MM.1S (cell line): ENCODE measurements at regions not wholly inside any gene's neighbourhood (a gene's known extent, or its start where the extent isn't known, plus 50 kb on each side); places are given as distances from the start of the nearest gene placed in this dataset.

Experiments
- DNase-seq: peaks from one replicate; pipeline ENCODE4 v3.0.0-alpha.2; 2015
- H2AFZ ChIP-seq: fragments of 300-600 bp; sonication (generic); 2 replicates; pipeline ENCODE4 v1.6.0; 2016; ENCODE audit warnings: antibody characterized with exemption, low read length
- H3F3A ChIP-seq: fragments of 300-600 bp; sonication (generic); 2 replicates; pipeline ENCODE4 v1.6.1; 2016; ENCODE audit warnings: mild to moderate bottlenecking, antibody characterized with exemption, low read length, moderate library complexity, mixed read lengths; ENCODE audit not compliant: insufficient read depth
- H3K27ac ChIP-seq: fragments of 300-600 bp; sonication (generic); 2 replicates; pipeline ENCODE4 v1.5.1; 2016; ENCODE audit warnings: mild to moderate bottlenecking, low read length
- H3K27me3 ChIP-seq: fragments of 300-600 bp; sonication (generic); replicated peaks from 2 replicates; pipeline ENCODE4 v1.6.0; 2016; ENCODE audit warnings: low read length; ENCODE audit not compliant: insufficient read depth
- H3K36me3 ChIP-seq: fragments of 300-600 bp; sonication (generic); replicated peaks from 2 replicates; pipeline ENCODE4 v1.6.1; 2016; ENCODE audit warnings: mild to moderate bottlenecking, low read length, mixed read lengths; ENCODE audit not compliant: insufficient read depth
- H3K4me1 ChIP-seq: fragments of 300-600 bp; sonication (generic); 2 replicates; pipeline ENCODE4 v1.6.1; 2016; ENCODE audit warnings: low read length, mixed read lengths
- H3K4me2 ChIP-seq: fragments of 300-600 bp; sonication (generic); 2 replicates; pipeline ENCODE4 v1.6.0; 2016; ENCODE audit warnings: low read depth, low read length
- H3K4me3 ChIP-seq: fragments of 300-600 bp; sonication (generic); 2 replicates; pipeline ENCODE4 v1.5.1; 2016; ENCODE audit warnings: low read length, mixed read lengths
- H3K79me2 ChIP-seq: fragments of 300-600 bp; sonication (generic); 2 replicates; pipeline ENCODE4 v1.6.1; 2016; ENCODE audit warnings: mixed run types, low read length, mixed read lengths
- H3K9ac ChIP-seq: fragments of 300-600 bp; sonication (generic); 2 replicates; pipeline ENCODE4 v1.6.1; 2016; ENCODE audit warnings: low read length, mixed read lengths
- H3K9me2 ChIP-seq: fragments of 300-600 bp; sonication (generic); replicated peaks from 2 replicates; pipeline ENCODE4 v1.6.1; 2016; ENCODE audit warnings: mild to moderate bottlenecking, low read length, mixed read lengths; ENCODE audit not compliant: insufficient read depth
- H3K9me3 ChIP-seq: fragments of 300-600 bp; sonication (generic); replicated peaks from 2 replicates; pipeline ENCODE4 v1.6.1; 2016; ENCODE audit warnings: mild to moderate bottlenecking, low read length, mixed read lengths; ENCODE audit not compliant: insufficient read depth
- H4K20me1 ChIP-seq: fragments of 300-600 bp; sonication (generic); 2 replicates; pipeline ENCODE4 v1.6.1; 2016; ENCODE audit warnings: mild to moderate bottlenecking, low read length, moderate library complexity, mixed read lengths; ENCODE audit not compliant: insufficient read depth
- EZH2 ChIP-seq: fragments of 300-600 bp; sonication (generic); optimal IDR thresholded peaks from 2 replicates; pipeline ENCODE3; 2017; ENCODE audit warnings: low read depth, mild to moderate bottlenecking, antibody characterized with exemption, low read length, mixed read lengths
- EZH2phosphoT487 ChIP-seq: fragments of 300-600 bp; sonication (generic); IDR thresholded peaks from 2 replicates; pipeline ENCODE4 v1.6.1; 2018; ENCODE audit warnings: antibody characterized with exemption, low read length
- TF ChIP-seq, protein P1 (sequence below): fragments of 300-600 bp; sonication (generic); IDR thresholded peaks from 2 replicates; pipeline ENCODE4 v1.5.1; 2016; ENCODE audit warnings: antibody characterized with exemption, low read length, mixed read lengths

DNA sequence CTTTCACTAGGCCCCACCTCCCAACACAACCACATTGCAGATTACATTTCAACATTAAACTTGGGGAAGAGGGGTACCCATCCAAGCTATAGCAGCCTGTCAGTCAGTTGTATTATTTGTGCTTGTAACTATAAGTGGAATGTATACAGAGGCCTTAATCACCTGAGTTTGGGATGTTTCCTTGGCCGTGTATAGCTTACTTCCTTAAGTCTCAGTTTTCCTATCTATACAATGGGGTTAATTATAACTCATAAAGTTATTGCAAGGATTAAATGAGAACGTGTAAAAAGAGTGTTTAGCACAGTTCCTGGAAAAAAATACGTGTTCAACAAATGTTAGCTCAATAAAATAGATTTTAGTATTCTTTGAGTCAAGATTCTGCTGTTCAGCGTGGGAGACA is 165.5 kb upstream of the FAM20A start:
- no peaks in the 10 kb centered on the region; the same call in 1 of the 2 replicates for H3K4me1 ChIP-seq
- no peaks in the 10 kb centered on the region; the same call in 1 of the 2 replicates for H3F3A ChIP-seq
- H3K4me2 ChIP-seq: no peak overlapping the region
- H3K4me3 ChIP-seq: no peak overlapping the region
- H3K9me3 ChIP-seq: no peaks in the 10 kb centered on the region
- no peak overlapping the region for H3K27ac ChIP-seq
- no peak overlapping the region for H3K9ac ChIP-seq
- H3K36me3 ChIP-seq: no peaks in the 10 kb centered on the region
- H3K27me3 ChIP-seq: no peaks in the 10 kb centered on the region
- no peaks in the 10 kb centered on the region for H3K79me2 ChIP-seq
- H2AFZ ChIP-seq: no peak overlapping the region
- TF ChIP-seq EZH2phosphoT487 (no peak), EZH2 (no peak)
- TF ChIP-seq, protein P1, sequence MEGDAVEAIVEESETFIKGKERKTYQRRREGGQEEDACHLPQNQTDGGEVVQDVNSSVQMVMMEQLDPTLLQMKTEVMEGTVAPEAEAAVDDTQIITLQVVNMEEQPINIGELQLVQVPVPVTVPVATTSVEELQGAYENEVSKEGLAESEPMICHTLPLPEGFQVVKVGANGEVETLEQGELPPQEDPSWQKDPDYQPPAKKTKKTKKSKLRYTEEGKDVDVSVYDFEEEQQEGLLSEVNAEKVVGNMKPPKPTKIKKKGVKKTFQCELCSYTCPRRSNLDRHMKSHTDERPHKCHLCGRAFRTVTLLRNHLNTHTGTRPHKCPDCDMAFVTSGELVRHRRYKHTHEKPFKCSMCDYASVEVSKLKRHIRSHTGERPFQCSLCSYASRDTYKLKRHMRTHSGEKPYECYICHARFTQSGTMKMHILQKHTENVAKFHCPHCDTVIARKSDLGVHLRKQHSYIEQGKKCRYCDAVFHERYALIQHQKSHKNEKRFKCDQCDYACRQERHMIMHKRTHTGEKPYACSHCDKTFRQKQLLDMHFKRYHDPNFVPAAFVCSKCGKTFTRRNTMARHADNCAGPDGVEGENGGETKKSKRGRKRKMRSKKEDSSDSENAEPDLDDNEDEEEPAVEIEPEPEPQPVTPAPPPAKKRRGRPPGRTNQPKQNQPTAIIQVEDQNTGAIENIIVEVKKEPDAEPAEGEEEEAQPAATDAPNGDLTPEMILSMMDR: no peak
- no peaks in the 10 kb centered on the region for H4K20me1 ChIP-seq
- no peak for DNase-seq
- no peaks in the 10 kb centered on the region for H3K9me2 ChIP-seq

DNA sequence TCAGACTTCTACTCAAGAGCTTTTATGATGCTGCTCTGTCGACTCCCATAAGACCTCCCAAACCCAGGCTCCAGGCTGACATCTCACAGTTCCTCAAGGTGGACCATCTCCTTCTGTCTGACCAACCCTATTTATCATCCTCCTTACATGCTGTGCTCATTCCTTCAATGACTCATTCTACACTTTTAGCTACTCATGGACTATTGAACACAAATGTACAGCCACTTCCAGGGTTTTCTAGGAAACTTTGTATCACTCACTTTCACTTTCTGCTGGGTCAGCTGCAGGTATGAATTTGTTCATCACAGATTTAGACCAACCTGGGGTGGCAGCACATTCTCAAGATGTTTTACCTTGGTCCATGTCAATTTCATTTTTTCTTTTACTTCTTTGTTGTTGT is 162.4 kb upstream of the FAM20A start:
- no peaks in the 10 kb centered on the region for H3K79me2 ChIP-seq
- no peak overlapping the region for H3K9ac ChIP-seq
- H3F3A ChIP-seq: no peaks in the 10 kb centered on the region; the same call in 1 of the 2 replicates
- H4K20me1 ChIP-seq: no peaks in the 10 kb centered on the region
- H2AFZ ChIP-seq: no peak overlapping the region
- TF ChIP-seq, protein P1: no peak
- no peak for TF ChIP-seq EZH2phosphoT487
- no peak for TF ChIP-seq EZH2
- DNase-seq: no peak
- peaks cover 4% of the 10 kb centered on the region for H3K4me1 ChIP-seq
- H3K27ac ChIP-seq: no peak overlapping the region
- no peaks in the 10 kb centered on the region for H3K9me3 ChIP-seq
- no peak overlapping the region for H3K4me2 ChIP-seq
- H3K36me3 ChIP-seq: no peaks in the 10 kb centered on the region
- no peaks in the 10 kb centered on the region for H3K9me2 ChIP-seq
- H3K27me3 ChIP-seq: no peaks in the 10 kb centered on the region
- H3K4me3 ChIP-seq: no peak overlapping the region

DNA sequence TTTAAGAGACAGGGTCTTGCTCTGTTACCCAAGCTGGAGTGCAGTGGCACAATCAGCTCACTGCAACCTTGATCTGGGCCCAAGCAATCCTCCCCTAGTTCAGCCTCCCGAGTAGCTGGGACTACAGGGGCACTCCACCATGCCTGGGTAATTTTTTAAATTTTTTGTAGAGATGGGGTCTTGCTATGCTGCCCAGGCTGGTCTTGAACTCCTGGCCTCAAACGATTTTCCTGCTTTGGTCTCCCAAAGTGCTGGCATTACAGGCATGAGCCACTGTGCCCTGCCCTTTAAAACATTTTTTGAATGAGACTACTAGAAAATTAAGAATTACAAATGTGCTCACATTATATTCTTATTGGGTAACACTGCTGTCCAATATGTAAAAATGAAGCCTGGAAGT is 161.7 kb upstream of the FAM20A start:
- Histone ChIP-seq H3K9me2 (no peaks in the 10 kb centered on the region), H3F3A (no peaks in the 10 kb centered on the region; the same call in 1 of the 2 replicates), H3K36me3 (no peaks in the 10 kb centered on the region), H3K4me3 (no peak overlapping the region), H4K20me1 (no peaks in the 10 kb centered on the region), H3K79me2 (no peaks in the 10 kb centered on the region), H3K9me3 (no peaks in the 10 kb centered on the region), H3K9ac (no peak overlapping the region), H3K27me3 (no peaks in the 10 kb centered on the region), H3K4me1 (peaks cover 4% of the 10 kb centered on the region), H3K4me2 (no peak overlapping the region), H2AFZ (no peak overlapping the region), H3K27ac (no peak overlapping the region)
- TF ChIP-seq EZH2 (no peak), EZH2phosphoT487 (no peak)
- TF ChIP-seq, protein P1: no peak
- DNase-seq: no peak
